ENCODE measurements at regions not wholly inside any gene's neighbourhood (a gene's known extent, or its start where the extent isn't known, plus 50 kb on each side); places are given as distances from the start of the nearest gene placed in this dataset.

- Histone ChIP-seq H3K27ac (no peak overlapping the region), H3K4me3 (no peak overlapping the region)
- no peak for DNase-seq (ENCODE audit: low spot score)
- no peak for TF ChIP-seq CTCF (IDR thresholded peaks at IDR 0.05)
Measured at GRCh38 chr2:51335087-51336058, 303.4 kb upstream of the NRXN1 start.

GRCh38 chr2:51329512-51329911 lies 297.6 kb upstream of the NRXN1 start:
- Histone ChIP-seq H3K4me3 (no peak overlapping the region), H3K27ac (no peak overlapping the region)
- no peak for DNase-seq (ENCODE audit: low spot score)
- no peak for TF ChIP-seq CTCF (IDR thresholded peaks at IDR 0.05)

- no peak for TF ChIP-seq CTCF (IDR thresholded peaks at IDR 0.05)
- no peak for DNase-seq (ENCODE audit: low spot score)
- H3K4me3 ChIP-seq = no peak overlapping the region
- H3K27ac ChIP-seq = no peak overlapping the region
Measured at GRCh38 chr2:51324051-51324450, 292.1 kb upstream of the NRXN1 start.

GRCh38 chr2:51322613-51323012 lies 290.7 kb upstream of the NRXN1 start:
- H3K4me3 ChIP-seq = no peak overlapping the region
- DNase-seq (ENCODE audit: low spot score) = no peak
- H3K27ac ChIP-seq = no peak overlapping the region
- no peak for TF ChIP-seq CTCF (IDR thresholded peaks at IDR 0.05)

GRCh38 chr2:51304311-51304710 lies 272.4 kb upstream of the NRXN1 start:
- TF ChIP-seq CTCF (IDR thresholded peaks at IDR 0.05) = no peak
- no peak overlapping the region for H3K27ac ChIP-seq
- no peak for DNase-seq (ENCODE audit: low spot score)
- H3K4me3 ChIP-seq = no peak overlapping the region

GRCh38 chr2:51301381-51301780 lies 269.4 kb upstream of the NRXN1 start:
- H3K27ac ChIP-seq = no peak overlapping the region
- DNase-seq (ENCODE audit: low spot score) = no peak
- TF ChIP-seq CTCF (IDR thresholded peaks at IDR 0.05) = no peak
- no peak overlapping the region for H3K4me3 ChIP-seq

GRCh38 chr2:51299370-51299769 lies 267.4 kb upstream of the NRXN1 start:
- DNase-seq (ENCODE audit: low spot score) = no peak
- H3K27ac ChIP-seq = no peak overlapping the region
- no peak for TF ChIP-seq CTCF (IDR thresholded peaks at IDR 0.05)
- no peak overlapping the region for H3K4me3 ChIP-seq
